Osteocyte (in vitro differentiated cells): ENCODE measurements at regions not wholly inside any gene's neighbourhood (a gene's known extent, or its start where the extent isn't known, plus 50 kb on each side); places are given as distances from the start of the nearest gene placed in this dataset.

Experiments
- DNase-seq: peaks from one replicate; pipeline ENCODE4 v3.0.0; 2021; ENCODE audit warnings: mixed read lengths; ENCODE audit not compliant: unreplicated experiment; ENCODE audit errors: extremely low spot score
- H3K27ac Mint-ChIP-seq: one replicate; pipeline ENCODE4 v1.8.0; 2021; ENCODE audit warnings: mild to moderate bottlenecking, mixed read lengths; ENCODE audit not compliant: unreplicated experiment
- H3K27me3 Mint-ChIP-seq: one replicate; pipeline ENCODE4 v1.8.0; 2021; ENCODE audit warnings: mixed read lengths; ENCODE audit not compliant: unreplicated experiment
- H3K36me3 Mint-ChIP-seq: one replicate; pipeline ENCODE4 v1.8.0; 2021; ENCODE audit warnings: mixed read lengths; ENCODE audit not compliant: unreplicated experiment
- H3K4me1 Mint-ChIP-seq: one replicate; pipeline ENCODE4 v1.8.0; 2021; ENCODE audit warnings: mixed read lengths; ENCODE audit not compliant: unreplicated experiment
- H3K4me3 Mint-ChIP-seq: one replicate; pipeline ENCODE4 v1.8.0; 2021; ENCODE audit warnings: mild to moderate bottlenecking, moderate library complexity, mixed read lengths; ENCODE audit not compliant: unreplicated experiment
- H3K9me3 Mint-ChIP-seq: one replicate; pipeline ENCODE4 v1.8.0; 2021; ENCODE audit warnings: mixed read lengths; ENCODE audit not compliant: unreplicated experiment
- TF ChIP-seq, protein P1 (sequence below): fragments of 200-600 bp; sonication (generic); IDR thresholded peaks from 2 replicates; pipeline ENCODE4 v1.5.0; 2021; ENCODE audit warnings: antibody characterized with exemption, mild to moderate bottlenecking, moderate library complexity

DNA sequence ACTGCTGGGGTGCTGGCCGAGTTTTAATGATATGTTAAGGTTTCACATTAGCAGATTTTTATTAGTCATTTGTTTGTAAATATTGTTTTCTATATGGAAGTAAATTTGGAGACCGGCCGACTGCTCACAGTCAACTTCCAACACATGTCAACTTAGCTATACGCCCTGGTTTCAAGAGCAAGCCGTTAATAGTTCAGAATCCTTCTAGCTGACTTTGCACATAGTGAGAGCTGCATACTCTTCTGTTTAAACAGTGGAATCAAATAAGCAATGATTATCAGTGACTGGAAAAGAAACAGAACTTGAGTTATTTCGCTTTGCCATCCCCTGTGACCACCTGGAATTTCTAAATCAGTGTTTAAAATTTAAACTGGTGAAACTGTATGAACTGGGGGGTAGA is 109.9 kb downstream of the PFKFB3 start:
- Mint-ChIP-seq H3K4me1 (peaks cover 11% of the 10 kb centered on the region), H3K36me3 (no peaks in the 10 kb centered on the region), H3K27me3 (peaks cover 3% of the 10 kb centered on the region), H3K9me3 (no peaks in the 10 kb centered on the region), H3K4me3 (no peak overlapping the region), H3K27ac (no peak overlapping the region)
- TF ChIP-seq, protein P1, sequence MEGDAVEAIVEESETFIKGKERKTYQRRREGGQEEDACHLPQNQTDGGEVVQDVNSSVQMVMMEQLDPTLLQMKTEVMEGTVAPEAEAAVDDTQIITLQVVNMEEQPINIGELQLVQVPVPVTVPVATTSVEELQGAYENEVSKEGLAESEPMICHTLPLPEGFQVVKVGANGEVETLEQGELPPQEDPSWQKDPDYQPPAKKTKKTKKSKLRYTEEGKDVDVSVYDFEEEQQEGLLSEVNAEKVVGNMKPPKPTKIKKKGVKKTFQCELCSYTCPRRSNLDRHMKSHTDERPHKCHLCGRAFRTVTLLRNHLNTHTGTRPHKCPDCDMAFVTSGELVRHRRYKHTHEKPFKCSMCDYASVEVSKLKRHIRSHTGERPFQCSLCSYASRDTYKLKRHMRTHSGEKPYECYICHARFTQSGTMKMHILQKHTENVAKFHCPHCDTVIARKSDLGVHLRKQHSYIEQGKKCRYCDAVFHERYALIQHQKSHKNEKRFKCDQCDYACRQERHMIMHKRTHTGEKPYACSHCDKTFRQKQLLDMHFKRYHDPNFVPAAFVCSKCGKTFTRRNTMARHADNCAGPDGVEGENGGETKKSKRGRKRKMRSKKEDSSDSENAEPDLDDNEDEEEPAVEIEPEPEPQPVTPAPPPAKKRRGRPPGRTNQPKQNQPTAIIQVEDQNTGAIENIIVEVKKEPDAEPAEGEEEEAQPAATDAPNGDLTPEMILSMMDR, result no peak
- DNase-seq, result no peak

DNA sequence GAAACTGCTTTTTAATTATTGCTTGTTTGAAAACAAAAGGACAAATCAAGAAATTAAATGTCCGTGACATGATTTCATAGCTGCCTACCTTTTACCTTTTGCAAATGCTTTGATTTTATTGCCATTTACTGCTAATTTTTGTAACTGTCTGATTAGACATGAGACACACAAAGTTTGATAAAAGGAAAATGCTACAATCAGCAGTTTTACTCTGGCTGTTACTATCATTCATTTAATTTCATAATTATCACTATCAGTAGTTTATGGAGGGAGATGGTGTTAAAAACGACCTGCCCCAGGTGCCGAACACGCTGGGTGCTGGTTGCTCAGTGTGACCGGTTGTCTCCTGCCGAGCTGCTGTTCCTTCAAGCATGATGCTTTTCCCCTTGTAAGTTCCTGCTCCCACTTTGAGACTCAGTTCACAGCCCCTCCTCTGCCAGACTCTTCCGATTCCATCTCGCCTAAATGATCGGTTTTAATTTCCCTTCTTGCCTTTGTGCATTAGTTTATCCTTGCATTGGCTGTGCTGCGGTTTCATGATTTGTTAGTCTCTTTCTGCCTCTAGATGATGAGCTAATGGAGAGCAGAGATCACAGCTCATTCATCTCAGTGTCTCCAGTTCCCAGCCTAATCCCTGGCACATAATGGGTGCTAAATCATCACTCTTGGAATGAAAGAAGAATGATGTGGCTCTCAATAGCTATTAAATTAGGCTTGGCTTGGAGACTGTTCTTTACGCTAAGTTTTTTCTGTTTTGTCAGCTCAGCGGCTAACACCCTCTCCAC is 110.6 kb downstream of the PFKFB3 start:
- no peak overlapping the region for H3K27ac Mint-ChIP-seq
- H3K36me3 Mint-ChIP-seq, result no peaks in the 10 kb centered on the region
- DNase-seq, result no peak
- H3K27me3 Mint-ChIP-seq, result peaks cover 3% of the 10 kb centered on the region
- no peak overlapping the region for H3K4me3 Mint-ChIP-seq
- H3K4me1 Mint-ChIP-seq, result peaks cover 11% of the 10 kb centered on the region
- H3K9me3 Mint-ChIP-seq, result no peaks in the 10 kb centered on the region
- TF ChIP-seq, protein P1, result no peak

DNA sequence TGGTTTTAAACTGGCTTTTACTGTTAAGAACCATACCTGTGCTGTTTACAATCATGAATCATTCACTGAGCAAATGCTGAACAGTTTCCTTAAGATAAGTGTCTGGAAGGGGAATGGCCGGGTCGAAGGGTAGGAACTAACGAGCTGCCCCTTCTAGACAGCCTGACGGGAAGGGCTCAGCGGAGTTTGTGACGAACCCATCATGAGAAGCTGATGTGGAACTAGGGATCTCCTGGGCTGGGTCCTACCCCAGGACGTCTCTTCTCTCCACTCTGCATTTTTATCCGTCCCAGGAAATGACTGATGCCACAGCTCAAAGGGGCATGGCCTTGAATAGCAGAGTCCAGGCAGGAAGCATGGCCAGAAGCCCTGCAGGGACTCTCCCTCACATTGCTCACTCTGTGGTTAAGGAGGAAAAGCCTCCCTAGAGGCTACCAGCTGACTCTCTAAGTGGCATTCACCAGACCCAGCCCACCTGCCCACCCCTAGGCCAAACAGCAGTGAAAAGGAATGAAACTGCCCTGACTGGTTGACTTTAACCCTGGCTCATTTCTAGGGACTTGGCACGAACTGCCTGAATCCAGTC is 112.0 kb downstream of the PFKFB3 start:
- no peak for DNase-seq
- Mint-ChIP-seq H3K9me3 (no peaks in the 10 kb centered on the region), H3K4me1 (peaks cover 11% of the 10 kb centered on the region), H3K27me3 (peaks cover 3% of the 10 kb centered on the region), H3K4me3 (no peak overlapping the region), H3K36me3 (no peaks in the 10 kb centered on the region), H3K27ac (no peak overlapping the region)
- TF ChIP-seq, protein P1, result no peak

DNA sequence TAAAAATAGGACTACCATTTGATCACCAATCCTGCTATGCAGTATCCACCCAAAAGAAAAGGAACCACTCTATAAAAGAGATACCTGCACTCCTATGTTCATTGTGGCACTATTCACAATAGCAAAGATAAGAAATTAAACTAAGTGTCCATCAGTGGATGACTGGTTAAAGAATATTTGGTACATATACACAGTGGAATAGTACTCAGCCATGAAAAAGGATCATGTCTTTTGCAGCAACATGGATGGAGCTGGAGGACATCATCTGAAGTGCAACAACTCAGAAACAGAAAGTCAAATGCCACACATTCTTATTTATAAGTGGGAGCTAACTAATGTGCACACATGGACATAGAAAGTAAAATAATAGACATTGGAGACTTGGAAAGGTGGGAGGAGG is 116.4 kb downstream of the PFKFB3 start:
- Mint-ChIP-seq H3K36me3 (no peaks in the 10 kb centered on the region), H3K4me3 (no peak overlapping the region), H3K9me3 (no peaks in the 10 kb centered on the region), H3K4me1 (peaks cover 11% of the 10 kb centered on the region), H3K27ac (no peak overlapping the region), H3K27me3 (no peaks in the 10 kb centered on the region)
- no peak for DNase-seq
- TF ChIP-seq, protein P1, result no peak

DNA sequence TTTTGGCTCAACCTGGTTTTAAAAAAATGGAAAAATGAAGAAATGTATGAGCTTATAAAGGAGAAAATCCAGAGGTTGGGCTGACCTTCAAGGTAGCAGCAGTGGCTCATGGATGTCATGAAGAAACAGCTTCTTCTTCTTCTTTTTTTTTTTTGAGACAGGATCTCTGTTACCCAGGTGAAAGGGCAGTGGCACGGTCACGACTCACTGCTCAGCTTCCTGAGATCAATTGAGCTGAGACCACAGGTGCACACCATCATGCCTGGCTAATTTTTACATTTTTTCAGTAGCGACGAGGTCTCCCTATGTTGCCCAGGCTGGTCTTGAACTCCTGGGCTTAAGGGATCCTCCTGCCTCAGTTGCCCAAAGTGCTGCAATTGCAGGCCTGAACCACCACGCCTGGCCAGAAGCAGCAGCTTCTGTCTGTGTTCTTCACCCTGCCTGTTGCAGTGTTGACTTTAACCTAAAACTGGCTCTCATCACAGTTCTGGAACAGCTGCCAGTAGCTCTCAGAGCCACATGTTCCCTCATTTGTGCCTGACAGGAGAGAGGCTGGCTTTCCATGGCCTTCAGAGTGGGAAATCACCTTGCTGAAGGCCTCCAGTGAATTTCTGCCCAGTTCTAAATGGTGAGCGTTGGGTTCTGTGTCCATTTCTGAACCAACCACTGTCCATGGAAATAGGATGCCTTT is 117.7 kb downstream of the PFKFB3 start:
- Mint-ChIP-seq H3K36me3 (no peaks in the 10 kb centered on the region), H3K27ac (no peak overlapping the region)
- no peak for DNase-seq

More for the DNA sequence above, 117.7 kb downstream of the PFKFB3 start:
- TF ChIP-seq, protein P1, result no peak
- H3K4me3 Mint-ChIP-seq, result no peak overlapping the region
- no peaks in the 10 kb centered on the region for H3K27me3 Mint-ChIP-seq
- no peaks in the 10 kb centered on the region for H3K4me1 Mint-ChIP-seq
- no peaks in the 10 kb centered on the region for H3K9me3 Mint-ChIP-seq
